H1 (cell line): ENCODE measurements at regions not wholly inside any gene's neighbourhood (a gene's known extent, or its start where the extent isn't known, plus 50 kb on each side); places are given as distances from the start of the nearest gene placed in this dataset.

ENCODE experiments used
- RXRA ChIP-seq: IDR thresholded peaks from 2 replicates; pipeline ENCODE4 v1.6.1; 2011; ENCODE audit warnings: low read depth, mild to moderate bottlenecking, low read length, moderate library complexity; ENCODE audit not compliant: insufficient read depth
- ZNF274 ChIP-seq: IDR thresholded peaks from 2 replicates; pipeline ENCODE4 v1.7.0; 2012; ENCODE audit warnings: low read length, borderline replicate concordance; ENCODE audit errors: extremely low read depth

DNA sequence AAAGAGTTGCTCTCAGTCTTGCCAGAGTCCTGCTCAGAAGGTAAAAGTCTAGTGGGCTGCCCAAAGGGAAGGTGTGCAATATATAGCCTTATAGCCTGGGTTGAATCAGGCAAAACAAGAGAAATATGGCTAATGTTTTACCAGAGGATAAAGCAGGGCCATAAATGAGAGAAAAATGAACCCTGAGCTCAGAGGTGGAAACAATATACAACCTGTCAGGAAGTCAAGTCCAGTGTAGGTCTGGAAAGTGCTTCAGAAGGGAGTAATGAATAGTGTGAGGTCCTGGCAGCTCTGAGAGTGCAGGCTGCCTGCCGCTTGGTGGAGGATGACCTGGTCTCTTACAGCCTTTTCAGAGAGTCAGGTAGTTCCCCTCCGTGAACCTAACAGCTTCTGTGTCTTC, 177.8 kb upstream of the TNC start (continued):
- TF ChIP-seq RXRA (no peak), ZNF274 (no peak)
